ENCODE measurements at regions not wholly inside any gene's neighbourhood (a gene's known extent, or its start where the extent isn't known, plus 50 kb on each side); places are given as distances from the start of the nearest gene placed in this dataset.

GRCh38 chr1:118494998-118495397 lies 310.0 kb upstream of the SPAG17 start:
- TF ChIP-seq USF1 (IDR thresholded peaks at IDR 0.05; ENCODE audit: borderline replicate concordance, low read depth) (no peak), CHD2 (IDR thresholded peaks at IDR 0.05; ENCODE audit: low read length, partially characterized antibody) (no peak), TEAD4 (IDR thresholded peaks at IDR 0.05; ENCODE audit: borderline replicate concordance, insufficient read depth) (no peak), FOXM1 (IDR thresholded peaks at IDR 0.05; ENCODE audit: low read depth) (no peak), FOSL2 (IDR thresholded peaks at IDR 0.05; ENCODE audit: borderline replicate concordance, low read depth) (no peak), SMC3 (IDR thresholded peaks at IDR 0.05; ENCODE audit: low read depth, low read length) (no peak), RAD21 (IDR thresholded peaks at IDR 0.05; ENCODE audit: low read length) (no peak), NFIC (IDR thresholded peaks at IDR 0.05; ENCODE audit: borderline replicate concordance) (no peak), MXI1 (IDR thresholded peaks at IDR 0.05; ENCODE audit: low read depth, low read length) (no peak), RFX5 (IDR thresholded peaks at IDR 0.05; ENCODE audit: low read length) (no peak), JUND (IDR thresholded peaks at IDR 0.05) (no peak)
- H3K4me3 ChIP-seq (ENCODE audit: low read depth in 2 of 2, low read length in 1 of 2) = no peak overlapping the region
- no peak overlapping the region for H2AFZ ChIP-seq (ENCODE audit: low read depth)
- no peaks in the 10 kb centered on the region for H3K79me2 ChIP-seq (ENCODE audit: insufficient read depth)
- POLR2A ChIA-PET = no interaction called here
- WGBS (ENCODE audit: low lambda C conversion rate) = 4% methylated on average over 1 of the region's 1 CpG
- no peaks in the 10 kb centered on the region for H3K27me3 ChIP-seq (ENCODE audit: insufficient read depth)
- CTCF ChIA-PET = no interaction called here
- H3K9ac ChIP-seq = no peak overlapping the region
- H3K4me1 ChIP-seq (ENCODE audit: control insufficient read depth in 1 of 2, insufficient read depth in 2 of 2, low read depth in 1 of 2, low read length in 1 of 2) = no peaks in the 10 kb centered on the region
- H3K9me3 ChIP-seq = peaks cover 4% of the 10 kb centered on the region; the same call in 1 of the 2 replicates
- no peaks in the 10 kb centered on the region for H3F3A ChIP-seq (replicated peaks; ENCODE audit: insufficient read depth)
- no peaks in the 10 kb centered on the region; the same call in 1 of the 2 replicates for H3K9me2 ChIP-seq
- no peaks in the 10 kb centered on the region for H4K20me1 ChIP-seq (ENCODE audit: insufficient read depth)
- no peaks in the 10 kb centered on the region for H3K36me3 ChIP-seq (replicated peaks in 1 of 2; ENCODE audit: control insufficient read depth in 1 of 2, insufficient read depth in 2 of 2, low read length in 1 of 2)
- no peak for DNase-seq
- no peak overlapping the region for H3K4me2 ChIP-seq
- H3K27ac ChIP-seq (ENCODE audit: low read depth in 2 of 2, low read length in 1 of 2) = no peak overlapping the region

GRCh38 chr1:118488787-118489186 lies 303.8 kb upstream of the SPAG17 start:
- WGBS (ENCODE audit: low lambda C conversion rate) = 0% methylated on average over 3 of the region's 3 CpGs
- Histone ChIP-seq H3K9ac (no peak overlapping the region), H3K4me1 (ENCODE audit: control insufficient read depth in 1 of 2, insufficient read depth in 2 of 2, low read depth in 1 of 2, low read length in 1 of 2) (no peaks in the 10 kb centered on the region), H3K27ac (ENCODE audit: low read depth in 2 of 2, low read length in 1 of 2) (no peak overlapping the region), H3K9me2 (no peaks in the 10 kb centered on the region), H3K9me3 (no peaks in the 10 kb centered on the region), H3K4me3 (ENCODE audit: low read depth in 2 of 2, low read length in 1 of 2) (no peak overlapping the region), H3K4me2 (no peak overlapping the region), H2AFZ (ENCODE audit: low read depth) (no peak overlapping the region), H4K20me1 (ENCODE audit: insufficient read depth) (no peaks in the 10 kb centered on the region), H3F3A (replicated peaks; ENCODE audit: insufficient read depth) (no peaks in the 10 kb centered on the region), H3K27me3 (ENCODE audit: insufficient read depth) (no peaks in the 10 kb centered on the region), H3K79me2 (ENCODE audit: insufficient read depth) (no peaks in the 10 kb centered on the region), H3K36me3 (replicated peaks in 1 of 2; ENCODE audit: control insufficient read depth in 1 of 2, insufficient read depth in 2 of 2, low read length in 1 of 2) (no peaks in the 10 kb centered on the region)
- CTCF ChIA-PET = no interaction called here
- POLR2A ChIA-PET = no interaction called here
- TF ChIP-seq MXI1 (IDR thresholded peaks at IDR 0.05; ENCODE audit: low read depth, low read length) (no peak), RCOR1 (IDR thresholded peaks at IDR 0.05; ENCODE audit: low read length) (no peak), ELF1 (IDR thresholded peaks at IDR 0.05) (no peak), FOXJ3 (CRISPR knock-in tag; IDR thresholded peaks at IDR 0.05) (no peak), POLR2AphosphoS5 (IDR thresholded peaks at IDR 0.05; ENCODE audit: low read depth, low read length) (no peak), TEAD4 (IDR thresholded peaks at IDR 0.05; ENCODE audit: borderline replicate concordance, insufficient read depth) (no peak), NFIC (IDR thresholded peaks at IDR 0.05; ENCODE audit: borderline replicate concordance) (no peak), EZH2phosphoT487 (IDR thresholded peaks at IDR 0.05; ENCODE audit: borderline replicate concordance, low read depth) (no peak), REST (IDR thresholded peaks at IDR 0.05; ENCODE audit: low read depth, low read length) (no peak), TCF12 (IDR thresholded peaks at IDR 0.05) (no peak), EP300 (IDR thresholded peaks at IDR 0.05; ENCODE audit: borderline replicate concordance in 1 of 2, low read depth in 1 of 2, low read length in 1 of 2) (no peak), FOXM1 (IDR thresholded peaks at IDR 0.05; ENCODE audit: low read depth) (no peak), SIN3A (IDR thresholded peaks at IDR 0.05; ENCODE audit: borderline replicate concordance, low read depth, low read length) (no peak), IRF3 (IDR thresholded peaks at IDR 0.05; ENCODE audit: low read depth, low read length) (no peak)
- DNase-seq = no peak

Data from SK-N-SH (cell line).